ENCODE measurements at regions not wholly inside any gene's neighbourhood (a gene's known extent, or its start where the extent isn't known, plus 50 kb on each side); places are given as distances from the start of the nearest gene placed in this dataset.

- no peak for DNase-seq (ENCODE audit: low read depth)
These were observed 106.7 kb upstream of the PEG3 start for GRCh38 chr19:56947206-56947605.

GRCh38 chr19:56949626-56950025, 109.1 kb upstream of the PEG3 start:
- DNase-seq (ENCODE audit: low read depth): no peak

DNA sequence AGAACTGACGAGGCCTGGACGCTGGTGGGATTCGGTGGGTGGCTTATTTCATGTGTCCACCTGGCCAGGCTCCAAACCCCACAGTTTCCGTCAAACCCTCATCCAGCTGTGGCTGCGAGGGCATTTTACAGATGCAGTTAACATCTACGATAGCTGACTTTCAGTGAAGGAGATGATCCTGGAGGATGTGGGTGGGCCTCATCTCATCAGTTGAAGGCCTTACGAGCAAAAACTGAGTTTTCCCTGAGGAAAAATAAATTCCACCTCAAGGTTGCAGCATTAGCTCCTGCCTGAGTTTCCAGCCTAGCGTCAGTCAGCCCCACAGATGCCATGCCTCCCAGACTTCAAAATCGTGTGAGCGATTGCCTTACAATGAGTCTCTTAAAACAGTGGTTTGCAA, 111.1 kb upstream of the PEG3 start:
- DNase-seq (ENCODE audit: low read depth): no peak

DNA sequence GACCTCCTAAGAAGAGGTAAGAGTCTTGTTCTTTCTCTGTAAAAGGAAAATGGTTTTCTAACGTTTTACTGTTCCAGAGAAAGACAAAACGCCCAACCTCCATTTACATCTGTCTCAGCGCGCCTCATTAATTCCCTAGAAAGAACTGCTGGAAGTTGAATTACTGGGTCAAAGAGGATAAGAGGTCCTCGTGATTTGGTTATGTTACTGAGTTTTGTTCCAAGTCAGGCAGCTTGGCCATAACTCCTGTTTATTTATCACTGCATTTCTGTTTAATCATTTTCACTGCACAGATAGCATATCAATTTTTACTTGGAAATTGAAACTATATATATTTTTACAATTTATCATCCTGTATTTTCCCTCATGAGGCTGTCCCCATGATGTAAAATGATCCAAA, 112.9 kb upstream of the PEG3 start:
- no peak for DNase-seq (ENCODE audit: low read depth)

DNA sequence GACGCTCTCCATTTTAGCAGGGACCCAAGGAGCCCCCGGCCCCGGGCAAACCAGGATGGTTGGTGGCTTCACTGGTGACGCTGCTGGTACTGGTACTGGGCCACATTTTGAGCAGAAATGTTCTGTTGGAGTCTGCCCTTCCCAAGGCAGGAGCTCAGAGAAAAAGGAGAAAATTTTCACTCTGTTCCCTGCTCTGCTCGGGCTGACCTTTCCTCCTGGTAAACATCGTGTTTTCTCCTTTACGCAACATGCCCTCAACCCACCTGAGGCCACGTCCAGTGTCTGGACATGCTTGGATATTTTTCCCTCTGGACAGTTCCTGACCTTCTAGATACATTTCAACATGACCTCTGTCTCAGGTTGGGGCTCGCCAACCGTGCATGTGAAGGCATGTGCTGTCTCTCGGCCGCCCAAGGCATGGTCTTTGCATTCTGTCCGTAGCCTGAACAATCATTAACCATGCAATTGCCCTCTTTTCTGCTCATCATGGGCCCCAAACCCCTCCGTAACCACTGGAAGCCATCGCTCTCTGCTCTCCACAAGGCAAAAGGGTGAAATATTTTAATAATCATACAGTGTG, 115.2 kb upstream of the PEG3 start:
- DNase-seq (ENCODE audit: low read depth): no peak

- no peak for DNase-seq (ENCODE audit: low read depth)
These were observed 116.1 kb upstream of the PEG3 start for GRCh38 chr19:56956503-56957226.

GRCh38 chr19:56959205-56959604, 118.7 kb upstream of the PEG3 start:
- DNase-seq (ENCODE audit: low read depth): no peak

DNA sequence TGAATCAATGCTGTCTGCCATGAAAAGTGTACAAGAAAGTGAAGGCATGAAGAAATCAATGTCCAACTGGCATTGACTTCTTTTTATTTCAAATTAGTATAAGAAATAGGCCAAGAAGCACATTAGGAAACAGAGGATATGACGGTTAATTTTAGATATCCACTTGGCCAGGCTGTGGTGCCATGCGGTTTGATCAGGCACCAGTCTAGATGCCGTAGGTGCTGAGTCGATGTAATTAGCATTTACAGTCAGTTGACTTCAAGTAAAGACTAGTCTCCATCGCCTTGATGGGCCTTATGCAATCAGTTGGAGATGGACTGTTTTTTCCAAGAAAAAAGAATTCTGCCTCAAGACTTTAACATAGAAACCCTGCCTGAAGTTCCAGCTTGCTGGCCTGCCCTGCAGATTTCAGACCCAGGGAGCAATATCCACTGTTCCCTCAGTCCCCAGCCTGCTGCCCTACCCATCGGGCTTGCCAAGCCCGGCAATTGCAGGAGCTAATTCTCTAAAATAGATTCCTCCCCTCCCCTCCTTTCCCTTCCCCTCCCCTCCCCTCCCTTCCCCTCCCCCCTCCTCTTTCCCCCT, 120.5 kb upstream of the PEG3 start:
- DNase-seq (ENCODE audit: low read depth): no peak

GRCh38 chr19:56964410-56964920, 123.9 kb upstream of the PEG3 start:
- DNase-seq (ENCODE audit: low read depth): no peak

- DNase-seq (ENCODE audit: low read depth): no peak
These were observed 125.7 kb upstream of the PEG3 start for GRCh38 chr19:56966225-56966696.

GRCh38 chr19:56966697-56967299, 126.3 kb upstream of the PEG3 start:
- DNase-seq (ENCODE audit: low read depth): no peak

DNA sequence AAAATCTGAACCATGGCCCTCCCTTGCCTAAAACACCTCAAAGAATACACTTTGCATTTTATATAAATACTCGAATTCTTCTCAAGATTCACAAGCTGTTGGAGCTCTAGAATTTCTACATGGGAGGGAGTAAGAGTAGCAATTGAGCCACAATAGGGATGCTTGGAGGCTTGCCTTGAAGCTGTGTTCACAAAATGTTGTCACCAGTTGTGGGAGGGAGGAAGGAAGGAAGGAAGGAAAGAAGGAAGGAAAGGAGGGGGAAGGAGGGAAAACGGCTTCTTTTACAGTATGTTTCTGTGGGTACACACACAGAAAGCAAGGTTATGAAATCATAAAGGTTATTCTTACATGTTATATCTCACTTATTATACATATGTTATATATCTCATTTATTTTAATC, 128.6 kb upstream of the PEG3 start:
- DNase-seq (ENCODE audit: low read depth): no peak

DNA sequence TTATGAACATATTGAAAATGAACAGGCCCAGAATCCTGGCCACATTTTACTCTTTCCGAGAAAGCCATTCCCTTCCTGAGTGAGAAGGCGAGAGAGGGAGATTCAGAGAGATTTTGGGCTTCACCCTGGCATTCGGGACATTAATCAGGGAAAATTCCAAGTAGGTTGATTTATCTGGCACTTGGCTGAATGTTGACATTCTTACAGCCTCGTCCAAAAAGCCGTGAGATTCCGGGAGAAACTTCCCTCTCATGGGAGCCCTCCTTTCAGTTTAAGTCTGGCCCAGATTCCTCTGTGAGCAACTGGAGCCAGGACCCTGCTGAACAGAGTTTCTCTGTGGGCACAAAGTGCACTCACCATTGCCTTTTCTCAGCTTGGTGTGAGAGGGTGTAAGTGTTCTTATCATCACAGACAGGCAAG, 129.2 kb upstream of the PEG3 start:
- DNase-seq (ENCODE audit: low read depth): no peak

- no peak for DNase-seq (ENCODE audit: low read depth)
These were observed 130.7 kb upstream of the PEG3 start for GRCh38 chr19:56971230-56971629.

DNA sequence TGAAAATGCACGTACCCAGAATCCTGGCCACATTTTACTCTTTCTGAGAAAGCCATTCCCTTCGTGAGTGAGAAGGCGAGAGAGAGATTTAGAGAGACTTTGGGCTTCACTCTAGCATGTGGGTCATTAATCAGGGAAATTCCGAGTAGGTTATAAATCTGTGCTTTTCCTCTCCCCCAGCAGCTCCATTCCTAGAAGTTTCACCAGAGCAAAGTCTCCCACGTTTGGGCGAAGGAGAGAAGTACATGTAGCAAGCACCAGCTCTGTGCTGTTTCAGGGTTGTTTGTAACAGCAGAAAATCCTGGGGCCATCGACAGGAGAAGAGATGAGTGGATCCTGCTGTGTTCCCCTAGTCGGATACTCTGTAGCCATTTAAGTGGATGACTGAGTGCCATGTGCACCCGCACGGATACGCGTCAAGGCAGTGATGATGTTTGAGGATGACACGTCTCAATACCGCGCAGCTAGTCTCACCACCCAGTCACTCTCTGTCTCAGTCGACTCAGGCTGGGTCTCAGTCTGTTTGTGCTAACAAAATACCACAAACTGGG, 131.8 kb upstream of the PEG3 start:
- DNase-seq (ENCODE audit: low read depth): no peak

GRCh38 chr19:56973713-56974555, 133.4 kb upstream of the PEG3 start:
- no peak for DNase-seq (ENCODE audit: low read depth)

DNA sequence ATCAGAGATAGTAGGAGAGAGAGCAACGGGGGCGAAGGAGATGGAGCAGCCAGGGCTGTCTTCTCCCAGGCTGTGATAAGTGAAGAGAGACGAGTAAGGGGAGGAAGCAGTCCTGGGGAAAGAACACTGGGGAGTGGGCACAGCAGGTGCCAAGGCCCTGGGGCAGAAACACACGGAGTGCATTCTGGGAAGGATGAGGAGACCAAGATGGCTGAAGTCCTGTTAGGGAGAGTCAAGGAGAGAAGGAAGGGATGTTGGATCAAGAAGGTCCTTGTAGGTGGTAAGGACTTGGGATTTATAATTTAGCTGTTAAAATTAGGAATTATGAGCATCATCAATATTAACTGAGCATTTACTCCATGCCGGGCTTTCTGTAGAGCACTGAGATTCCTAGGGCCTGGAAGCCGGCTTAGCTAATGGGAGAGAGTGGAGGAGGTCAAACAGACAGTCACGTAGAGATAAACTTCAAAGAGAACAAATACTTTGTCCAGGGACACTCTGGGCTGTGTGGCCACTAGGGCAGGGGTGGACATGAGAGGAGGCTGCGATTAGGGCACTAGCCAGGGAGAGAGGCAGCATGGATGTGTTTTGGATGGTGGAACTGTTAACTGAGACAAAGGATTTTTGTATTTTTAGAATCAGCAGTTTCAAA, 134.2 kb upstream of the PEG3 start:
- DNase-seq (ENCODE audit: low read depth): no peak

DNA sequence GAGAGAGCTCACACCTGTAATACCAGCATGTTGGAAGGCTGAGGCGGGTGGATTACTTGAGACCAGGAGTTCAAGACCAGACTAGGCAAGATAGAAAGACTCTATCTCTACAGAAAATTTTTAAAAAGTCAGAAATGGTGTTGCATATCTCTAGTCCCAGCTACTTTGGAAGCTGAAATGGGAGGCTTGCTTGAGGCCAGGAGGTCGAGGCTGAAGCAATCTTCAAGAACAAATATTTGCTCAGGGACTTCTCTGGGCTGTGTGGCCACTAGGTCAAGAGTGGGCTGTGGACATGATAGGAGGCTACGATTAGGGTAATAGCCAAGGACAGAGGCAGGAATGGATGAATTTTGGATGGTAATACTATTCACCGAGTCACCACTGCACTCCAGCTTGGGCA, 135.8 kb upstream of the PEG3 start:
- no peak for DNase-seq (ENCODE audit: low read depth)

DNA sequence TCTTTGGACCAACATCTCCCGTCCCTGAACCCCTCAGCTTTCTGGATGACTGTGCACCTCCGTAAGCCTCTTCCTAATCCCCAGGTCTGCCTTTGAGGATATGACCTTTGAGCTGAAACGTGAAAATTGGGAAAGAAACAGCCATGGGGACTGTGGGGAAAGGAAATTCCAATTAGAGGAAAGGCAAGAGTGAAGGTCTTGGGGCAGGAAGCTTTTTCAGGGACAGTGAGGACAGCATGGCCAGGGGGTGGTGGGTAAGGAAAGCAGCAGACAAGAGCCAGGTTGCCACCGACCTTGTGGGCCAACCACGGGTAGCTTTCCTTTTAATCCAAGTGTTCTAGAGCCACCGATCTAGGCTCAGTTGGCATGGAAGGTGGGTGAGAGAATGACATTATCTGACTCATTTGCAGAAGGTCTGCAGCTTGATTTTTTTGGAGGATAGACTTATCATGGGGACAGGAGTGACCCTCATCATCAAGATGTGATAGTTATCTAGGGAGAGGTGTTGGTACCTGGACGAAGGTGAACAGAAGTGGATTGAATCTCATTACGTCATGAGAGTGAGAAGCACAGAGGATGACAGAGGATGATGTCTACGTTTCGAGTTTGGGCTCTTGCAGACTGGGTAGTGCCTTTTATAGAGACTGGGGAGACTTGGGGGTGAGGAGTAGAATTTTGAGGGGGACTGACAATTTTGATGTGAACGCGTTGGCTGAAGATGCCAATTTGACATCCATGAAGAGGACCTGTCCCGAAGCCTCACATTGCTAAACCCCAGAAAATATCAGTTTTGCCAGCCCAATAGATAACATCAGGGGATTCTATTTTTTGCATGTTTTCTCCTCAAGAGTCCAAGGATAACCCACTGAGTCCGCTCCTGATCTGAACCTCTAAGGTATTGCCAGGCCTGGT, 136.7 kb upstream of the PEG3 start:
- DNase-seq (ENCODE audit: low read depth): no peak

- no peak for DNase-seq (ENCODE audit: low read depth)
These were observed 137.6 kb upstream of the PEG3 start for GRCh38 chr19:56978023-56978565.

Data from fibroblast of the conjunctiva (primary cell).